GM12878 (cell line): ENCODE measurements at regions not wholly inside any gene's neighbourhood (a gene's known extent, or its start where the extent isn't known, plus 50 kb on each side); places are given as distances from the start of the nearest gene placed in this dataset.

Source experiments
- ATAC-seq: fragments of 200-7000 bp; cut with Tn5 transposase; 3 replicates; pipeline ENCODE4 v1.9.1; 2020; ENCODE audit warnings: mild to moderate bottlenecking, moderate library complexity
- BruUV-seq: library from RNA; stranded (reverse); fragments of 400-500 nt; replicated peaks from 2 replicates; lab custom pipeline; 2021; lab: Mats Ljungman, UMichigan
- CTCF ChIA-PET: fragments of 300-600 bp; sonication (Branson Sonifier 250); formaldehyde crosslinking; extraction: SDS; loops from one replicate; lab custom pipeline; 2021; ENCODE audit warnings: inconsistent platforms; lab: Yijun Ruan, JAX
- POLR2A ChIA-PET: fragments of 350-600 bp; formaldehyde crosslinking; extraction: SDS; loops from one replicate; lab custom pipeline; 2021; ENCODE audit warnings: inconsistent platforms; lab: Charles Lee
- RAD21 ChIA-PET: fragments of 300-600 bp; sonication (Branson Sonifier 250); formaldehyde crosslinking; loops from one replicate; lab custom pipeline; 2023; ENCODE audit warnings: antibody characterized with exemption; ENCODE audit not compliant: unreplicated experiment; lab: Charles Lee
- SMC1A ChIA-PET: fragments of 300-600 bp; sonication (Branson Sonifier 250); formaldehyde crosslinking; loops from one replicate; lab custom pipeline; 2023; ENCODE audit not compliant: unreplicated experiment, uncharacterized antibody; lab: Charles Lee
- DNase-seq: peaks from one replicate; pipeline ENCODE4 v3.0.0-alpha.2; 2011; ENCODE audit warnings: low read depth, low spot score
- FAIRE-seq: peaks from 3 replicates; lab custom pipeline; 2011; peaks lifted over from hg19 to GRCh38; lab: Jason Lieb, UNC
- H2AFZ ChIP-seq: 2 replicates; pipeline ENCODE4 v1.6.0; 2011; ENCODE audit warnings: low read depth, low read length, control low read depth; ENCODE audit not compliant: control insufficient read depth
- H3K27ac ChIP-seq: 2 replicates; pipeline ENCODE4 v1.5.1; 2011; ENCODE audit warnings: control low read depth; ENCODE audit not compliant: control insufficient read depth, insufficient read depth
- H3K27me3 ChIP-seq, 2 experiments: replicated peaks in 1 of 2; 2 replicates each; pipeline versions ENCODE4 v1.6.0 to v1.6.1; 2011; ENCODE audit warnings: low read length in 1 of 2; ENCODE audit not compliant: control insufficient read depth in 2 of 2, insufficient read depth in 2 of 2
- H3K36me3 ChIP-seq, 2 experiments: 2 replicates each; pipeline ENCODE4 v1.5.1; 2011; ENCODE audit warnings: low read length in 1 of 2; ENCODE audit not compliant: control insufficient read depth in 2 of 2, insufficient read depth in 2 of 2
- H3K4me1 ChIP-seq: 2 replicates; pipeline ENCODE4 v1.6.1; 2011; ENCODE audit warnings: mild to moderate bottlenecking, low read length, moderate library complexity, mixed read lengths; ENCODE audit not compliant: control insufficient read depth, insufficient read depth
- H3K4me2 ChIP-seq: 2 replicates; pipeline ENCODE4 v1.6.0; 2011; ENCODE audit warnings: control low read depth; ENCODE audit not compliant: control insufficient read depth, insufficient read depth
- H3K4me3 ChIP-seq: fragments of 200-600 bp; sonication (generic); 2 replicates; pipeline ENCODE4 v1.5.1; 2016
- H3K79me2 ChIP-seq: 2 replicates; pipeline ENCODE4 v1.6.0; 2011; ENCODE audit warnings: low read length; ENCODE audit not compliant: control insufficient read depth, insufficient read depth
- H3K9ac ChIP-seq: 2 replicates; pipeline ENCODE4 v1.8.0; 2011; ENCODE audit warnings: low read length, control low read depth, mixed read lengths; ENCODE audit not compliant: control insufficient read depth, insufficient read depth
- H3K9me3 ChIP-seq: replicated peaks from 3 replicates; pipeline ENCODE4 v1.5.1; 2011; ENCODE audit warnings: mild to moderate bottlenecking, low read length; ENCODE audit not compliant: control insufficient read depth, insufficient read depth
- H4K20me1 ChIP-seq: 2 replicates; pipeline ENCODE4 v1.6.0; 2011; ENCODE audit not compliant: control insufficient read depth, insufficient read depth
- ASH2L ChIP-seq: fragments of 300-600, 200-600 bp; sonication (generic); IDR thresholded peaks from 2 replicates; pipeline ENCODE4 v1.6.1; 2017; ENCODE audit warnings: low read depth, mild to moderate bottlenecking, borderline replicate concordance
- BACH1 ChIP-seq: fragments of 450-650 bp; IDR thresholded peaks from 2 replicates; pipeline ENCODE4 v1.6.1; 2017; ENCODE audit warnings: mild to moderate bottlenecking, borderline replicate concordance
- HSF1 ChIP-seq: fragments of 150-350 bp; IDR thresholded peaks from 2 replicates; pipeline ENCODE4 v1.6.1; 2014; ENCODE audit warnings: mild to moderate bottlenecking, low read depth, low read length
- IKZF2 ChIP-seq, 2 experiments: fragments of 450-650 bp; IDR thresholded peaks; 2 replicates each; pipeline ENCODE4 v1.6.1; 2017; ENCODE audit warnings: mild to moderate bottlenecking in 2 of 2, moderate library complexity in 2 of 2
- IRF4 ChIP-seq: IDR thresholded peaks from 2 replicates; pipeline ENCODE4 v1.6.1; 2011; ENCODE audit warnings: low read depth, low read length
- JUNB ChIP-seq: IDR thresholded peaks from 2 replicates; pipeline ENCODE4 v1.6.1; 2016; ENCODE audit warnings: antibody characterized with exemption, mild to moderate bottlenecking
- MLLT1 ChIP-seq: fragments of 450-650 bp; IDR thresholded peaks from 2 replicates; pipeline ENCODE4 v1.6.1; 2016; ENCODE audit warnings: mild to moderate bottlenecking
- MTA2 ChIP-seq: fragments of 450-650 bp; IDR thresholded peaks from 2 replicates; pipeline ENCODE4 v1.6.1; 2016; ENCODE audit warnings: low read depth, mild to moderate bottlenecking, moderate library complexity
- NR2C1 ChIP-seq: fragments of 450-650 bp; IDR thresholded peaks from 2 replicates; pipeline ENCODE4 v1.6.1; 2017; ENCODE audit warnings: antibody characterized with exemption, mild to moderate bottlenecking, moderate library complexity
- SPI1 ChIP-seq: IDR thresholded peaks from 2 replicates; pipeline ENCODE4 v1.6.1; 2011; ENCODE audit warnings: low read depth, mild to moderate bottlenecking, low read length, moderate library complexity, borderline replicate concordance; ENCODE audit not compliant: insufficient read depth
- USF2 ChIP-seq: IDR thresholded peaks from 2 replicates; pipeline ENCODE4 v1.6.1; 2011; ENCODE audit warnings: low read depth, low read length, improper control_type of control experiment, borderline replicate concordance
- ZBTB4 ChIP-seq: fragments of 450-650 bp; formaldehyde crosslinking; IDR thresholded peaks from 2 replicates; pipeline ENCODE4 v1.4.0; 2022; ENCODE audit warnings: mild to moderate bottlenecking, moderate library complexity
- ZNF207 ChIP-seq: fragments of 450-650 bp; IDR thresholded peaks from 2 replicates; pipeline ENCODE4 v1.6.1; 2014; ENCODE audit warnings: antibody characterized with exemption, mild to moderate bottlenecking, borderline replicate concordance
- ZNF217 ChIP-seq: fragments of 450-650 bp; IDR thresholded peaks from 2 replicates; pipeline ENCODE4 v1.6.1; 2017; ENCODE audit warnings: antibody characterized with exemption, mild to moderate bottlenecking
- WGBS: methylation state at CpG from one replicate; pipeline ENCODE4 v1.1.6; 2016; ENCODE audit warnings: low lambda C conversion rate; ENCODE audit not compliant: insufficient replicate concordance, insufficient coverage; ENCODE audit errors: missing lambda C conversion rate; 5-methylcytosine and 5-hydroxymethylcytosine counted together
- in situ Hi-C: fragments of 300-500 bp; cut with MboI; formaldehyde crosslinking; loops from 9 replicates; pipeline ENCODE4 v1.14.3; 2018; ENCODE audit warnings: mixed read lengths
- intact Hi-C: fragments of 100-400 bp; cut with micrococcal nuclease; formaldehyde crosslinking; loops from one replicate; pipeline ENCODE4 v1.14.2; 2022; ENCODE audit not compliant: unreplicated experiment

- ATAC-seq (peak; percentile 96), DNase-seq (peak; percentile 55), FAIRE-seq (peak; percentile 71)
- Histone ChIP-seq H3K27ac (no peak overlapping the region), H4K20me1 (no peaks in the 10 kb centered on the region), H2AFZ (peak overlapping the region; percentile 45), H3K4me3 (no peak overlapping the region), H3K36me3 (no peaks in the 10 kb centered on the region), H3K79me2 (no peaks in the 10 kb centered on the region), H3K4me2 (peak overlapping the region; percentile 23; the same call in 1 of the 2 replicates), H3K9ac (no peak overlapping the region), H3K27me3 (no peaks in the 10 kb centered on the region), H3K4me1 (no peaks in the 10 kb centered on the region; the same call in 1 of the 2 replicates), H3K9me3 (no peaks in the 10 kb centered on the region; the same call in 2 of the 3 replicates)
- BruUV-seq = no TSS peak
- CTCF ChIA-PET = interaction anchor here (0.6 to 2.1 kb wide), 6 partner anchors 20 to 151 kb away, joined by 3 to 10 read pairs (median 3); no protein-coding TSS in a partner anchor
- SMC1A ChIA-PET = interaction anchor here (0.7 to 3.1 kb wide), 27 partner anchors 9 to 482 kb away, joined by 3 to 15 read pairs (median 4); no protein-coding TSS in a partner anchor
- POLR2A ChIA-PET = interaction anchor here (0.5 to 1.3 kb wide), 6 partner anchors 31 to 201 kb away, joined by 3 to 5 read pairs (median 3); no protein-coding TSS in a partner anchor
- 43% methylated on average over 5 of the region's 5 CpGs for WGBS
- intact Hi-C loops = no loop called here
- in situ Hi-C loops = no loop called here
- RAD21 ChIA-PET = interaction anchor here (0.8 to 2.5 kb wide), 18 partner anchors 10 to 233 kb away, joined by 3 to 9 read pairs (median 4); partner anchors contain the start of gene DUSP10
- TF ChIP-seq HSF1 (no peak), IKZF2 (IDR thresholded peaks at IDR 0.05) (peak; percentile 30 to 38; a peak in 2 of 4 replicates), IRF4 (no peak), MTA2 (peak; percentile 26; the same call in 1 of the 2 replicates), ZNF207 (no peak), BACH1 (no peak), ZBTB4 (CRISPR knock-in tag) (no peak), NR2C1 (no peak), USF2 (no peak; the same call in 1 of the 2 replicates), ZNF217 (no peak), ASH2L (peak; percentile 60; the same call in 1 of the 2 replicates), JUNB (peak; percentile 8; the same call in 1 of the 2 replicates), SPI1 (no peak), MLLT1 (peak; percentile 29; the same call in 1 of the 2 replicates)
Observed at GRCh38 chr1:221961532-221962292, 219.8 kb upstream of the DUSP10 start.
